ENCODE measurements at regions not wholly inside any gene's neighbourhood (a gene's known extent, or its start where the extent isn't known, plus 50 kb on each side); places are given as distances from the start of the nearest gene placed in this dataset.

DNA sequence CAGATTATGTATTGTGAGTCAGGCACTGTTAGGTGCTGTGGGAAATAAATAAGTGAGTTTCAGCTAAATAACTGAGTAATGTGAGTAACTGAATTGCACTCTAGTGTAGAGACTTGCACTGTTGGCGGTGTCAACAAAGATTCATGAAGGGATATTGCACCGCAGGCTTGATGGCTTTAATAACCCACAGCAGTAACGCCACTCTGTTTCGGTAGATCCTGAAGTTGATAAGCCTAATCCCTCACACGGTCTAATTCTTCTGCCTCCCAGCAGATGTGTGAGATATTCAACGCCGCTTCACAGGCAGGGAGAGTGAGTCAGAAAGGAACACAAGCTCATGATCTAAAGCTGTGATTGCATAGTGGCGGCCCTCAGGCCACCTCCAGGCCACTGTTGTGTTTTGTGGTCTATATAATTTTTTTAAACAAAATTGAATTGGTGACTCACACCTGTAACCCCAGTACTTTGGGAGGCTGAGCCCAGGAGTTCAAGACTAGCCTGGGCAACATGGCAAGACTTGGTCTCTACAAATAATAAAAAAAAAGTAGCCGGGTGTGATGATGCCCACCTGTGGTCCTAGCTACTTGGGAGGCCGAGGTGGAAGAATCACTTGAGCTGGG, 94.3 kb downstream of the LIPG start:
- no peak for DNase-seq

DNA sequence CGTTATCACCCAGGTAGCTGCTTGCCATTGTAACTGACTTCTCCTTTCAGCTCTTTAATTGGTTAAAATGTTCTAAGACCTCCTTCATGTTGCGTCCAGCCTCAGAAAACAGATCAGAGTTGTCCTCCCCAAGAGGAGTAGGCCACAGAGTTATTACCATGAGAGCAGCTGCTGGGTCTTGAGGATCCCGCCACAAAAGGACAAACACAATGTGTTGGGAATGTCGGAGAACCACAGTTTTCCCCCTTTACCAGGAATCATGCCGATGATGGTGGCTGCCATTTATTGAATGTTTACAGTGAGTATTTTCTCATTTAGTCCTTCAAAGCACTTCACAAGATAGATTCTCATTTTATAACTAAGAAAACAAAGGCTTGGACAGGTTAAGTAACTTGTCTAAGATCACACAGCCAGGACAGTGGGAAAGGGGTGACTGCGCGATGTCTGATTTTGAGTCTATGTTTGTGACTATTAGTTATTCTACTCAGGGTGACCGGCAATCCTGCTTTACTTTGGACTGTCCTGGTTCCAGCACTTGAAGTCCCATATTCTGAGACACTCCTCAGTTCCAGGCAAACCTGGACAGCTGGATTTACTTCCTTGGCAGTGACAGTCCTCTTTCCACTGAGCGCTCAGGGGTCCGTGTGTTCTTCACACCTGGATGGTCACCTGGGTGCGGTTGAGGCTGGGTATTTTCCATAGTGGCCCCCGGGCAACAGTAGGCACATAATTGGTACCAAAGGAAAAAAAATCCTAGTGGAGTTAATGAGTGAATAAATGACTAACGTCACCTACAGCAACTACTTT, 93.6 kb downstream of the LIPG start:
- DNase-seq: no peak

DNA sequence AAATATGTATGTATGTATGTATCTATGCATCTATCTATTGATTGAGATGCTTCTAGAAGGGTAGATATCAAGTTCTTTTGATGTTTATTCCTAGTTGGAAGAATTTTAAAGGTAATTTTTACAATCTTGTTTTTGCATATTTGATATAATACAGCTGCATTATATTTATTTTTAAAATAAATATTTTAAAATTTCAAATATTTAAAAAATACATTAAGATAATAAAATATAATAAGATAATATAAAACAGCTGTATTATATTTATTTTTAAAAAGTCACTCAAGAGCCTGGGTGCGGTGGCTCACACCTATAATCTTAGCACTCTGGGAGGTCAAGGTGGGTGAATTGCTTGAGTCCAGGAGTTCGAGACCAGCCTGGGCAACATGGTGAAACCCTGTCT, 92.5 kb downstream of the LIPG start:
- no peak for DNase-seq

DNA sequence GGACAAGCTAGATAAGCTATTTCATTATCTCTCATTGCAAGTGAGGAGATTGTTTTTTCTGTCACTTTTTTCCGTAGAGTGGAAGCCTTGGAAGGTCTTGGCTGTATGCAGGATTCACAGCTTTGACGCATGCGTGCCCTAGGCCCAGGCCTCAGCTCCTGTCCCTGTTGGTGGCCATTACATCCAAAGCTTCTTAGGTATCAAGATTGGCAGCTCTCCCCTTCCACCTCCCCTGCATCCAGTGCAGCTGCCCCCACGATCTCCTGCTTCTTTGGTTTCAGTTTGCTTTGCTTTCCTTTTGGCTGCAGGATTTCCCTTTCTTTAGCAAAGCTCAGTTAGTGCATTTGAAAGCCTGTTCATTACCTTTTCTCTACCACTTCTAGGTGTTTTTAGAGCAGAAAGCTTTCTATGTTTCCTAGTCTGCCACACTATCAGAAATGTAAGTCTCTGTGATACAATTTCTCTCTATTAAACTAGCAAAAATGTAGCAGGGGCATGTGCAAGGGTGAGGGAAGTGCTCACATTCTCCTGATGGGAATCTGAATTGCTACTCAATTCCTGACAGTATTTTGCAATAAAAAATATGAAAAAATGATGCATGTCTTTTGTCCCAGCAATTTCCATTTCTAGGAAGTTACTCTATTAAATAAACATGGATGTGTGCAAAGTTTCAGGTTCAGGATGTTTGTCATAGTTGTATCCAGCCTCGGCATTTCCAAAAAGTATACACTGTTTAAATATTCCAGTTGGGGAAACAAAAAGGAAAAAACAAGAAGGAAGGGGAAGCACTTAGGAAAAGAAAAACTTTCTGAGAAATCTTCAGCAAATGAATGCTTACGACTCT, 91.2 kb downstream of the LIPG start:
- no peak for DNase-seq

DNA sequence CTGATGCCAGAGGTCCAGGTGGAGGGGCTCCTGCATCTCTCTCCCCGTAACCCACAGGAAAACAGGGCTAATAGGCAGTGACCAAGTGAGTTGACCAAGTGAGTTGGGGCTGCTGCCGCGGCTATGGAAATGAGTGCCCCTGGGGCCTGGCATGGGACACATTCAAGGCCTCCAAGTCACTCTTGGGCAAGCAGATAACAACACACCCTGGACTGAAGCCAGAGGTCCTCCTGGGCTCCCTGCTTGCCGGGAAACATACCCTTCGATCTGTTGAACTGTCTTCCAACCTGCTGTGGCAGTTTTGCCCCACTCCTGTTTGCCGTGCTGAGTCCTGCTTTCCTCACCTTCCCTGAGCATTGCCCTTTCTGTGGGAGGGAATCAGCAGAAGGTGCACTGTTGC, 89.2 kb downstream of the LIPG start:
- DNase-seq: no peak

DNA sequence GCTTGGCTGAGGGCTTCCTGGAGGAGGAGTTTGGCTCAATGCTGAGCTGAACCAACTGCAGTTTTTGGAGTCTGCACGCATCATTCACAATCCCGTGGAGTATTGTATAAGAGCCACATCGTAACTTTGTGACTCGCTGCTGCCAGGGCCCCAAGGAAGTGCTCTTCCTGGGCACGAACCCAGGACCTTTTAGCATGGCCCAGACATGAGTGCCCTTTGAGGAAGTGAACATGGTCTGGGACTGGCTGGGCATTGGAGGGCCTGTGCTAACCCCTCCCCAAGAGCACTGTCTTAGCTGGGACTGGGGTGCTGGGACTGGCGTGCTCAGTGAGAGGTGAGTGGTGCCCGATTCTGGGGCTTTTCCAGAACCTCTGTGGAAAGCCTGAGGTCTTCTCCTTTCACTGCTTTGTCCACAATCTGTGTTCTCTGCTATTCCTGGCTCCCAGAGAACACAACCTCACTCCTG, 88.6 kb downstream of the LIPG start:
- no peak for DNase-seq

DNA sequence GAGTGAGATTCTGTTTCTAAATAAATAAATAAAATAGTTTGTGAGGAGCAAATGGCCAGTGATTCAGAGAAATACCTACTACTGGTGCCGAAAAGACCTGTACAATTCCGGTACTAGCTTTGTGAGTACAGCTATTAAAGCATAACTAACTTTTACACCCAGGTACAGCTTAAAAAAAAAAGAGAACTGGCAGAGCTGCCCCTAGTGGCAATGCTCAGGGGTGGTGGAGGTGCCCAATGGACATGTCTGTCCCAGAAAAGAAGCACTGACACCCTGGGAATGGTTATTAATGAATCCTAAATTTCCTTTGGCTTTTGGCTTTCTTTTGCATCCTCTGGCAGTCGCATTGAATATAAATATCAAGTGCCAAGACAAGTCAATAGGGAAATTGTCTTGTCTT, 87.0 kb downstream of the LIPG start:
- DNase-seq: no peak
